ENCODE measurements at regions not wholly inside any gene's neighbourhood (a gene's known extent, or its start where the extent isn't known, plus 50 kb on each side); places are given as distances from the start of the nearest gene placed in this dataset.

- Mint-ChIP-seq H3K4me3 (no peak overlapping the region), H3K36me3 (no peaks in the 10 kb centered on the region), H3K27ac (no peak overlapping the region), H3K9me3 (peaks cover 22% of the 10 kb centered on the region), H3K4me1 (no peaks in the 10 kb centered on the region), H3K27me3 (no peaks in the 10 kb centered on the region)
- CTCF ChIA-PET: no interaction called here
- DNase-seq: no peak
Measured at GRCh38 chr5:126171916-126172315, 251.3 kb upstream of the GRAMD2B start.

GRCh38 chr5:126172812-126173211 lies 250.4 kb upstream of the GRAMD2B start:
- Mint-ChIP-seq H3K27me3 (no peaks in the 10 kb centered on the region), H3K9me3 (peaks cover 16% of the 10 kb centered on the region), H3K27ac (no peak overlapping the region), H3K4me3 (no peak overlapping the region), H3K36me3 (no peaks in the 10 kb centered on the region), H3K4me1 (no peaks in the 10 kb centered on the region)
- CTCF ChIA-PET: no interaction called here
- DNase-seq: no peak

GRCh38 chr5:126178521-126178920 lies 244.7 kb upstream of the GRAMD2B start:
- DNase-seq: no peak
- CTCF ChIA-PET: no interaction called here
- Mint-ChIP-seq H3K27ac (no peak overlapping the region), H3K9me3 (peaks cover 6% of the 10 kb centered on the region), H3K4me1 (no peaks in the 10 kb centered on the region), H3K4me3 (no peak overlapping the region), H3K36me3 (no peaks in the 10 kb centered on the region), H3K27me3 (no peaks in the 10 kb centered on the region)

- DNase-seq: no peak
- CTCF ChIA-PET: no interaction called here
- H3K27me3 Mint-ChIP-seq: no peaks in the 10 kb centered on the region
- H3K9me3 Mint-ChIP-seq: peaks cover 2% of the 10 kb centered on the region
- H3K4me3 Mint-ChIP-seq: no peak overlapping the region
- H3K36me3 Mint-ChIP-seq: no peaks in the 10 kb centered on the region
- no peaks in the 10 kb centered on the region for H3K4me1 Mint-ChIP-seq
- H3K27ac Mint-ChIP-seq: no peak overlapping the region
Measured at GRCh38 chr5:126182971-126183695, 240.1 kb upstream of the GRAMD2B start.

- no peak overlapping the region for H3K4me3 Mint-ChIP-seq
- H3K27ac Mint-ChIP-seq: no peak overlapping the region
- no peak for DNase-seq
- H3K36me3 Mint-ChIP-seq: no peaks in the 10 kb centered on the region
- H3K4me1 Mint-ChIP-seq: no peaks in the 10 kb centered on the region
- H3K9me3 Mint-ChIP-seq: no peaks in the 10 kb centered on the region
- no peaks in the 10 kb centered on the region for H3K27me3 Mint-ChIP-seq
- CTCF ChIA-PET: no interaction called here
Measured at GRCh38 chr5:126184474-126184873, 238.7 kb upstream of the GRAMD2B start.

DNA sequence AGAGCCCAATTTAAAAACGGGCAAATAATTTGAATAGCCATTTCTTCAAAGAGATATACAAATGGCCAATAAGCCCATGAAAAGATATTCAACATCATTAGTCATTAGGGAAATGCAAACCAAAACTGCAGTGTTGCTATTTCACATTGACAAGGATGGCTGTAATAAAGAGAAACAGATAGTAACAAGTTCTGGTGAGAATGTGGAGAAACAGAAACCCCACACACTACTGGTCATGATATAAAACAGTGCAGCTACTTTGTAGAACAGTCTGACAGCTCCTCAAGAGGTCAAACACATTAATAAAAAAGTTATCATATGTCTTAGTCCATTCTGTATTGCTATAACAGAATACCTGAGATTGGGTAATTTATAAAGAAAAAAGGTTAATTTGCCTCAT lies 237.0 kb upstream of the GRAMD2B start:
- Mint-ChIP-seq H3K36me3 (no peaks in the 10 kb centered on the region), H3K9me3 (no peaks in the 10 kb centered on the region), H3K4me1 (no peaks in the 10 kb centered on the region), H3K27me3 (no peaks in the 10 kb centered on the region), H3K4me3 (no peak overlapping the region), H3K27ac (no peak overlapping the region)
- no peak for DNase-seq
- CTCF ChIA-PET: no interaction called here

- no peaks in the 10 kb centered on the region for H3K9me3 Mint-ChIP-seq
- H3K27ac Mint-ChIP-seq: no peak overlapping the region
- no peak for DNase-seq
- no peaks in the 10 kb centered on the region for H3K36me3 Mint-ChIP-seq
- H3K4me3 Mint-ChIP-seq: no peak overlapping the region
- H3K27me3 Mint-ChIP-seq: no peaks in the 10 kb centered on the region
- CTCF ChIA-PET: no interaction called here
- H3K4me1 Mint-ChIP-seq: no peaks in the 10 kb centered on the region
Measured at GRCh38 chr5:126188804-126189203, 234.4 kb upstream of the GRAMD2B start.

- DNase-seq: no peak
- H3K36me3 Mint-ChIP-seq: no peaks in the 10 kb centered on the region
- H3K27ac Mint-ChIP-seq: no peak overlapping the region
- no peaks in the 10 kb centered on the region for H3K27me3 Mint-ChIP-seq
- H3K4me3 Mint-ChIP-seq: no peak overlapping the region
- no peaks in the 10 kb centered on the region for H3K9me3 Mint-ChIP-seq
- CTCF ChIA-PET: no interaction called here
- H3K4me1 Mint-ChIP-seq: no peaks in the 10 kb centered on the region
Measured at GRCh38 chr5:126189231-126189630, 234.0 kb upstream of the GRAMD2B start.

DNA sequence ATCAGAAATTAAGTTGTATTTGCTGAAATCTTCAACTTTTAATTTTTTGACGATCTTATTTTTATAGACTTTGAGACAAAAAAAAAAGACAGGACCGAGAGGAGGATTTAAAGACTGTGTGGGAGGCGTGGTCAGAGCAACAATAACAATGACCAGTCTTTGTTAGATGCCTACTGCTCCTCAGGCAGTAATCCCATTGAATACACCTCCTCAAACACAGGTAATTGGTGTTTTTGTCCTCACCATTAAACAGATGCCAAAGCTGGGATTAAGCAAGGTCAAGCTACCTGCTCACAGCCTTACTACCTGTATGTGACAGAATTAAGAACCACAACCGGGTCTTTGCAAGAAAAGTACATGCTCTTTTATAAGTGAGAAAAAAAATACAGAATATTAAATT lies 233.3 kb upstream of the GRAMD2B start:
- no peaks in the 10 kb centered on the region for H3K9me3 Mint-ChIP-seq
- H3K27me3 Mint-ChIP-seq: no peaks in the 10 kb centered on the region
- no peaks in the 10 kb centered on the region for H3K4me1 Mint-ChIP-seq
- H3K36me3 Mint-ChIP-seq: no peaks in the 10 kb centered on the region
- H3K27ac Mint-ChIP-seq: no peak overlapping the region
- CTCF ChIA-PET: no interaction called here
- DNase-seq: no peak
- no peak overlapping the region for H3K4me3 Mint-ChIP-seq

GRCh38 chr5:126192226-126192625 lies 231.0 kb upstream of the GRAMD2B start:
- DNase-seq: no peak
- H3K4me3 Mint-ChIP-seq: no peak overlapping the region
- no peaks in the 10 kb centered on the region for H3K27me3 Mint-ChIP-seq
- no peaks in the 10 kb centered on the region for H3K36me3 Mint-ChIP-seq
- H3K4me1 Mint-ChIP-seq: no peaks in the 10 kb centered on the region
- CTCF ChIA-PET: no interaction called here
- H3K27ac Mint-ChIP-seq: no peak overlapping the region
- H3K9me3 Mint-ChIP-seq: no peaks in the 10 kb centered on the region

GRCh38 chr5:126195410-126196100 lies 227.7 kb upstream of the GRAMD2B start:
- Mint-ChIP-seq H3K4me3 (no peak overlapping the region), H3K27me3 (no peaks in the 10 kb centered on the region), H3K4me1 (no peaks in the 10 kb centered on the region), H3K9me3 (no peaks in the 10 kb centered on the region), H3K27ac (no peak overlapping the region), H3K36me3 (no peaks in the 10 kb centered on the region)
- CTCF ChIA-PET: no interaction called here
- no peak for DNase-seq

DNA sequence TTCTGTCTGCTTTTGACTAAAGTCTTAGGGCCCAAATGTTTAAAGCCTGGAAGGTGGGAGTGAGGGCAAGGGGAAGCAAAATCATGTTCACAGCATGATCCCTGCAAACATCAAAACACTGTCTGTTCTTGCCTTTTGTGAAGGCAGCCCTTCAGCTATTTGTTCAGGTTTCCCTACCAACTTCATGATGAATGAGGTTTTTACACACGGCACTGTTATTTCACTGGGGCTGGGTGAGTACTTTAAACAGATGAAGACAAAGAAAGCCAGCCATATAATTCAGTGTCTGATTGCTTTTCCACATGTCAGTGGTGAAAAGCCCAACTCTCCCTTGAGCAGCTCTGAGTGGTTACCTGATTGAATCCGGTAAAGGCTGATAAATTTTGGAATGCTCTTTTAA lies 224.7 kb upstream of the GRAMD2B start:
- Mint-ChIP-seq H3K4me3 (no peak overlapping the region), H3K36me3 (no peaks in the 10 kb centered on the region), H3K27me3 (no peaks in the 10 kb centered on the region), H3K9me3 (peaks cover 2% of the 10 kb centered on the region), H3K4me1 (no peaks in the 10 kb centered on the region), H3K27ac (no peak overlapping the region)
- CTCF ChIA-PET: no interaction called here
- no peak for DNase-seq

DNA sequence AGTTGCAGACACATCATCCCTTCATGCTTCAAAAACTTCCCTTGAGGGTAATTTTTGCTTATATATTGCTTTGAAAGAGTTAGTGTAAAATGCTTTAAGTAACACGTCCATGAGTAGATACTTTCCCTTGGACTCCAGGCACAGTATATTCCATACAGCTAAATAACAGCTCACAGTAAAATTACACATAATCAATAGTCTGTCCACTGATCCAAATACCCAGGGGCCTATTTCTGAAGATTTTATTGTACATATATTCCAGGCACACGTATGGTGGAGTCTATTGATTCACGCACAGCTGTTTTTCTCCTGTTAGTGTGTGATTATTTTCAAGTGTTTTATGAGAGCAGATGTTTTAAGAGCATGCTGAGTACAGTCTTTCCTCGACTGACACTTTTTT lies 223.7 kb upstream of the GRAMD2B start:
- Mint-ChIP-seq H3K4me3 (no peak overlapping the region), H3K27ac (no peak overlapping the region), H3K4me1 (no peaks in the 10 kb centered on the region), H3K27me3 (no peaks in the 10 kb centered on the region), H3K36me3 (no peaks in the 10 kb centered on the region), H3K9me3 (peaks cover 2% of the 10 kb centered on the region)
- CTCF ChIA-PET: no interaction called here
- DNase-seq: no peak

- Mint-ChIP-seq H3K4me1 (no peaks in the 10 kb centered on the region), H3K27ac (no peak overlapping the region), H3K36me3 (no peaks in the 10 kb centered on the region), H3K4me3 (no peak overlapping the region), H3K9me3 (peaks cover 1% of the 10 kb centered on the region), H3K27me3 (no peaks in the 10 kb centered on the region)
- DNase-seq: no peak
- CTCF ChIA-PET: no interaction called here
Measured at GRCh38 chr5:126208691-126209090, 214.5 kb upstream of the GRAMD2B start.

DNA sequence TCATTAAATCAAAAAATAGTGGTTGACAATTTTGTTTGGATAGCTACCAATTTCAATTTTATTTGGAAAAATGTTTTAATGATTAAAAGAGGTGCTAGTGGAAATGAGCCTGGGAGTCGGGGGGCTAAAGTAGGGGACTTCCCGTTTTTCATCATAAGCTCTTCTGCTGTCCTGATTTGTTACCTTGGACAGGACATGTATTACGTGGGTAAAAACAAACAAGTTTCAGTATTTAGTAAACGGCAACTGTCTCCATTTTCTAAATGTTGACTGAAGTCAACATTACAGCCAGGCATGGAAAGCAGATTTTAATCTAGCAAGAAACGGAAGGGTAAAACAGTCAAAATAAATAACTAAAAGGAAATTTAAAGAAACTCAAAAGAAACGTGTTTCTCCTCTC lies 212.3 kb upstream of the GRAMD2B start:
- DNase-seq: no peak
- no peaks in the 10 kb centered on the region for H3K9me3 Mint-ChIP-seq
- H3K27me3 Mint-ChIP-seq: no peaks in the 10 kb centered on the region
- no peaks in the 10 kb centered on the region for H3K4me1 Mint-ChIP-seq
- CTCF ChIA-PET: no interaction called here
- H3K27ac Mint-ChIP-seq: no peak overlapping the region
- no peak overlapping the region for H3K4me3 Mint-ChIP-seq
- H3K36me3 Mint-ChIP-seq: no peaks in the 10 kb centered on the region
